ENCODE measurements at regions not wholly inside any gene's neighbourhood (a gene's known extent, or its start where the extent isn't known, plus 50 kb on each side); places are given as distances from the start of the nearest gene placed in this dataset.

GRCh38 chr7:118858651-118859149 lies 634.2 kb downstream of the ANKRD7 start:
- H3K18ac ChIP-seq (ENCODE audit: low read depth, low read length) = no peak overlapping the region
- no peak overlapping the region for H3K14ac ChIP-seq (replicated peaks; ENCODE audit: low read depth, low read length)
- intact Hi-C loops (cut with micrococcal nuclease) = no loop called here
- no peak overlapping the region for H3K23ac ChIP-seq (ENCODE audit: low read depth, low read length)
- no peak overlapping the region for H2AK9ac ChIP-seq (replicated peaks; ENCODE audit: low read depth, low read length, poor library complexity)
- H3K27ac ChIP-seq (ENCODE audit: insufficient read depth, low read length) = no peak overlapping the region
- H4K20me1 ChIP-seq (ENCODE audit: insufficient read depth, low read length) = no peaks in the 10 kb centered on the region
- no peak for ATAC-seq (ENCODE audit: low read depth)
- H3K79me1 ChIP-seq (ENCODE audit: low read depth in 1 of 2, low read length in 2 of 2) = no peaks in the 10 kb centered on the region
- H4K91ac ChIP-seq (ENCODE audit: insufficient read depth, low read depth, low read length) = no peak overlapping the region
- 88% methylated on average over 24 of the region's 49 CpGs; no CpG with 5 or more reads in 1 of the 2 experiments for WGBS, 2 experiments (ENCODE audit: extremely low coverage in 2 of 2, insufficient read length in 1 of 2)
- CTCF ChIA-PET = no interaction called here
- no peak overlapping the region for H2BK15ac ChIP-seq (ENCODE audit: low read depth, low read length)
- no peaks in the 10 kb centered on the region for H3K27me3 ChIP-seq (ENCODE audit: control insufficient read depth, insufficient read depth, low read length)
- H2BK120ac ChIP-seq (ENCODE audit: low read depth, low read length) = no peak overlapping the region
- H3K4me1 ChIP-seq (ENCODE audit: control insufficient read depth, insufficient read depth, low read length) = no peaks in the 10 kb centered on the region
- no peak overlapping the region for H3K9ac ChIP-seq (ENCODE audit: low read depth, low read length)
- TF ChIP-seq RCOR1 (IDR thresholded peaks at IDR 0.05; ENCODE audit: insufficient replicate concordance, low read length) (no peak), BHLHE40 (IDR thresholded peaks at IDR 0.05; ENCODE audit: low read depth, low read length) (no peak), MAZ (IDR thresholded peaks at IDR 0.05; ENCODE audit: borderline replicate concordance, low read depth, low read length) (no peak), POLR2A (IDR thresholded peaks at IDR 0.05; ENCODE audit: low read depth, low read length) (no peak), MAFK (IDR thresholded peaks at IDR 0.05; ENCODE audit: low read depth, low read length) (no peak), CEBPB (IDR thresholded peaks at IDR 0.05; ENCODE audit: low read depth, low read length) (no peak), SMC3 (IDR thresholded peaks at IDR 0.05; ENCODE audit: low read depth, low read length) (no peak), MXI1 (IDR thresholded peaks at IDR 0.05; ENCODE audit: borderline replicate concordance, low read depth, low read length) (no peak), RAD21 (IDR thresholded peaks at IDR 0.05; ENCODE audit: low read length) (no peak), FOS (IDR thresholded peaks at IDR 0.05; ENCODE audit: low read depth, low read length) (no peak), USF2 (IDR thresholded peaks at IDR 0.05; ENCODE audit: low read depth, low read length) (no peak), ELK1 (IDR thresholded peaks at IDR 0.05; ENCODE audit: borderline replicate concordance, low read depth, low read length) (no peak), RFX5 (IDR thresholded peaks at IDR 0.05; ENCODE audit: low read depth, low read length) (no peak), CTCF (conservative IDR thresholded peaks at IDR 0.05; ENCODE audit: low read depth, low read length) (no peak), NFE2L2 (IDR thresholded peaks at IDR 0.05; ENCODE audit: low read depth, low read length) (no peak), CHD1 (IDR thresholded peaks at IDR 0.05; ENCODE audit: low read depth, low read length) (no peak)
- in situ Hi-C loops (cut with MboI; ENCODE audit: low sequenced_read_pairs) = no loop called here
- peaks cover 7% of the 10 kb centered on the region for H3K9me3 ChIP-seq (ENCODE audit: control insufficient read depth, insufficient read depth, low read length)
- H4K5ac ChIP-seq (ENCODE audit: low read depth, low read length) = no peak overlapping the region
- dilution Hi-C loops (cut with HindIII; ENCODE audit: low sequenced_read_pairs, unreplicated experiment) = no loop called here
- no peak overlapping the region for H3K4me3 ChIP-seq (ENCODE audit: insufficient read depth, low read depth, low read length)
- no peaks in the 10 kb centered on the region for H3K9me1 ChIP-seq (ENCODE audit: insufficient read depth, low read length)
- H3K36me3 ChIP-seq (ENCODE audit: control insufficient read depth, insufficient read depth, low read length) = no peaks in the 10 kb centered on the region
- H4K8ac ChIP-seq (ENCODE audit: low read depth in 2 of 2, low read length in 2 of 2) = no peak overlapping the region
- no peak overlapping the region for H3K4me2 ChIP-seq (ENCODE audit: low read depth, low read length)
- no peak overlapping the region for H3K56ac ChIP-seq (ENCODE audit: extremely low read depth, insufficient read depth, low read length)
- H2BK5ac ChIP-seq (ENCODE audit: low read depth, low read length, poor library complexity, severe bottlenecking) = no peak overlapping the region
- H2AK5ac ChIP-seq (ENCODE audit: low read depth, low read length) = no peak overlapping the region
- BruUV-seq (replicated peaks) = no TSS peak
- no peak for DNase-seq
- POLR2A ChIA-PET (ENCODE audit: unreplicated experiment) = no interaction called here
- no peak overlapping the region for H3K4ac ChIP-seq (ENCODE audit: low read depth, low read length)
- no peak overlapping the region for H2BK20ac ChIP-seq (ENCODE audit: low read depth, low read length)
- no peak overlapping the region for H2AFZ ChIP-seq (replicated peaks; ENCODE audit: low read length, poor library complexity)

Measured in IMR-90 (cell line).